HG02759 (cell line): ENCODE measurements at regions not wholly inside any gene's neighbourhood (a gene's known extent, or its start where the extent isn't known, plus 50 kb on each side); places are given as distances from the start of the nearest gene placed in this dataset.
"Not testable (repeated sequence)": the region's sequence is repeated elsewhere in the genome, so short reads cannot be mapped to it uniquely, and the experiment has no call there.

Source experiments
- ATAC-seq: cut with Tn5 transposase; IDR thresholded peaks from one replicate; pipeline ENCODE4 v1.9.1; 2021; ENCODE audit warnings: mild to moderate bottlenecking, moderate library complexity; ENCODE audit not compliant: unreplicated experiment

DNA sequence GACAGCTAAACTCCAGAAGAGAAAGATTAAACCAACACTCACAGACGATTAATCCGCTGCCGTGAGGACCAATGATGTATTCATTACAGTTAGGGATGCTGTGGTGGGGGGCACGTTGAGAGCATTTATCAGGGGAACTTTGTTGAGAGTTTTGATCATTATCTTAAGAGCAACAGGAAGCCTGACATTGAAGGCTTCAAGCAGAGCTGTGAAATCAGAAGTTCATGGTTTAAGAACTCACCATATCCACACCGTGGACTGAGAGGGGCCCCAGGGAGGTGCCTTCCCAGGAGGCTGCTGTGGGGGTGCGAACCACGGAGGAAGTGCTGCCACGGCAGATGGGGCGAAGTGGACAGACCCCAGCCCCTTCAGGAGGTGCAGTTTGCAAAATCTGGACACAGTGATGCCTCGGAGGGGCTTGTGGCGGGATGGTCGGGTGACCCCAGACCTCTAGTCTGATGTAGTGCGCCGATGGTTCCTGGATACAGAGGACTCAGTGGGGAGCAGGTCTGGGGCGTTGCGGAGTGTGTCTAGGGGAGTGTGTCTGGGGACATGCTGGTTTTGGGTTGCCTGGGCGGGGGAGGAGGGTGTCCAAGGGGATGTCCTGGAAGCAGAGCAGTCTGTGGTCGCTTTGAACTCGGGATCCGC is 73.0 kb downstream of the DIO3 start:
- ATAC-seq = no peak

- no peak for ATAC-seq
These were observed 73.8 kb downstream of the DIO3 start for GRCh38 chr14:101634850-101635748.

- ATAC-seq = peak; percentile 87
These were observed 74.7 kb downstream of the DIO3 start for GRCh38 chr14:101635749-101636560.

DNA sequence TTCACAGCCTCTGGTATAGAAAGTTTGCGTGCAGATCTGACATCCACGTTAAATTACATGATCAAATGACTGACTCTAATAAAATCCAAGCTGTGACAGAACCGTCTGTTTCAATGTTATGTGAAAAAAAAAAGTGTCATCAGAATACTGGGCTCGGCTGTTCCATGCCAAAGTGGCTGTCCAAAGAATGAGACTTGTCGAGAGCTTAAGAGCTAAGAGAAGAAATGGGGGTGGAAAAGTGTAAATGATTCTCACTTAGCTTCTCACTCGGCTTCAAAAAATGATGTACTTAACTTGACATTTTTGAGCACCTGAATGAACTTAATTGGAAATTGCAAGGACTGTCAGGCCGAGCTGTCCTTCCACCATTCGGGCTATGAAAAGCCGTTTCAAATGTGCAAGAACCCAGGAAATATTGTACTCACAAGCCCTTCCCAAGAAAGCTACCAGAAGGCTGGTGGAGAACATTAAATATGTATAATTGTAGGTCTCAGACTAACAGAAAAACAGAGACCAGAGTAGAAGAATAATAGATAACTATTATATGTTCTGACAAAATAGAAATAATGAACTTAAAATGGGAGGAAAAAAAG is 78.0 kb downstream of the DIO3 start:
- ATAC-seq = no peak

GRCh38 chr14:101643651-101644050 is 82.4 kb downstream of the DIO3 start:
- ATAC-seq = no peak

GRCh38 chr14:101654051-101654450 is 92.8 kb downstream of the DIO3 start:
- no peak for ATAC-seq

- ATAC-seq = no peak
These were observed 96.1 kb downstream of the DIO3 start for GRCh38 chr14:101657372-101657771.

DNA sequence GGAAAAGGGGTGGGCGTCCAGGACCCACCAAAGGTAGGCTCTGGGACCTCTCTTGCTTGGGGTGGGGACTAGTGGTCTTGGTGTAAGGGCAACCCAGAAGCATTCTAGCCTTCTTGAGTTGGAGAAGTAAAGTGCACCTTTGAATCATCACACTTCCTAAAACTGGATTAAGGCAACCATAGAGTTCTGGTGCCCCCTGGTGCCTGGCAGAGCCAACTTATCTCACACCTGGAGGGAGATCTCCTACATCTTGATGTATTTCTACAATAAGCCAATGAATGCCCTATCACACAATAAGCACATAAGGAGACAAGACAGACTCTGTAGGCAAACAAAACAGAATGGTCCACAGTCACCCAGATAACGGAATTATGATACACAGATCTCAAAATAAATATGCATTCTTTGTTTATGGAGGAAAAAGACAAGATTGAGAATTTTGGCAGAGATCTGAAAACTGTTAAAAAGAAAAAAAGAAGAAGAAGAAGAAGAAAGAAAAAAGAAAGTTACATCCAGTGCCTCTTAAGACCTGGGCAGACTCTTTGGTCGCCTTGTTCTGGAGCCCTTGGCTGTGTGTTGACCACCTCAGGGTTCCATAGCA is 95.9 kb upstream of the PPP2R5C start:
- no peak for ATAC-seq

GRCh38 chr14:101666264-101666663 is 95.2 kb upstream of the PPP2R5C start:
- ATAC-seq = no peak

DNA sequence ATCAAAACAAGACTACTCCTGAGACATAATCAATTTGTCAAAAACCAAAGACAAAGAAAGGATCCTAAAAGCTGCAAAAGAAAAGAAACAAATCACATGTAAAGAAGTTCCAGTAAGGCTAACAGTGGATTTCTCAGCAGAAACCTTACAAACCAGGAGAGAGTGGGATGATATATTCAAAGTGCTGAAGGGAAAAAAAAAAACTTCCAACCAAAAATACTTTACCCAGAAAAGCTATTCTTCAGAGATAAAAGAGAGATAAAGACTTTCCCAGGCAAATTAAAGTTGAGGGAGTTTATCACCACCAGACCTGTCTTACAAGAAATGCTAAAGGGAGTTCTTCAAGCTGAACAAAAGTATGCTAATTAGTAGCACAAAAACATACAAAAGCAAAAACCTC is 91.9 kb upstream of the PPP2R5C start:
- no peak for ATAC-seq

GRCh38 chr14:101673873-101674272 is 87.6 kb upstream of the PPP2R5C start:
- ATAC-seq = no peak

- ATAC-seq = not testable (repeated sequence)
These were observed 85.7 kb upstream of the PPP2R5C start for GRCh38 chr14:101675835-101676234.

- ATAC-seq = not testable (repeated sequence)
These were observed 83.6 kb upstream of the PPP2R5C start for GRCh38 chr14:101677912-101678327.

- ATAC-seq = no peak
These were observed 79.7 kb upstream of the PPP2R5C start for GRCh38 chr14:101681795-101682194.

GRCh38 chr14:101683365-101683764 is 78.1 kb upstream of the PPP2R5C start:
- ATAC-seq = no peak

- ATAC-seq = no peak
These were observed 73.6 kb upstream of the PPP2R5C start for GRCh38 chr14:101687756-101688546.

- no peak for ATAC-seq
These were observed 72.4 kb upstream of the PPP2R5C start for GRCh38 chr14:101689039-101689501.

- ATAC-seq = not testable (repeated sequence)
These were observed 71.5 kb upstream of the PPP2R5C start for GRCh38 chr14:101689966-101690365.

DNA sequence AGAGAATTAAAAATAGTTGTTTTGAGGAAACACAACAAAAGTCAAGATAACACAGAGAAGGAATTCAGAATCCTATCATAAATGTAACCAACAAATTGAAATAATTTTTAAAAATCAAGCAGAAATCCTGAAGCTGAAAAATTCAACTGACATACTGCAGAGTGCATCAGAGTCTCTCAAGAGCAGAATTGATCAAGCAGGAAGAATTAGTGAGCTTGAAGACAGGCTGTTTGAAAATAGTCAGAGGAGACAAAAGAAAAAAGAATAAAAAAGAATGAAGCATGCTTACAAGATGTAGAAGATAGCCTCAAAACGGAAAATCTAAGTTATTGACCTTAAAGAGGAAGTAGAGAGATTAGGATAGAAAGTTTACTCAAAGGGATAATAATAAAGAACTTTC is 65.8 kb upstream of the PPP2R5C start:
- ATAC-seq = no peak

DNA sequence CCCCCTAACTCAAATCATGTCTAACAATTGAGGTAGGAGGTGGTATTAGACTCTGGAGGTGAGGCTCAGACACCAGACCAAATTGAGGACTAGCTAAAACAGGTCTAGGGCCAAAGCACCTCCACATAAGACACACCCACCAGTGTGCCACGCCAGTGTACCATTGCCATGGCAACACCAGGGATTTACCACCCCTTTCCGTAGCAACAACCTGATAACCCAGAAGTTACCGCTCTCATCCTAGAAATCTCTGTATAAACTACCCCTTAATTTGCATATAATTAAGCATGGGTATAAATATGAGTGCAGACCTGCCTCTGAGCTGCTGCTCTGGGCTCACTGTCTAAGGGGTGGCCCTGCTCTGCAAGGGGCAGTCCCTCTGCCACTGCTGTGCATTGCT is 57.4 kb upstream of the PPP2R5C start:
- no peak for ATAC-seq
